Subcutaneous abdominal adipose tissue (tissue), 5 donors: ENCODE measurements at regions not wholly inside any gene's neighbourhood (a gene's known extent, or its start where the extent isn't known, plus 50 kb on each side); places are given as distances from the start of the nearest gene placed in this dataset.

Experiments used
- H3K27ac ChIP-seq: one replicate; pipeline ENCODE4 v1.7.0; 2013; ENCODE audit warnings: low read depth, mild to moderate bottlenecking, inconsistent platforms, low read length, moderate library complexity
- H3K27me3 ChIP-seq, 5 donors: one replicate each; pipeline ENCODE4 v1.7.0; 2013; ENCODE audit warnings: low read length in 5 of 5, inconsistent platforms in 1 of 5; ENCODE audit not compliant: control insufficient read depth in 5 of 5, insufficient read depth in 4 of 5
- H3K36me3 ChIP-seq, 5 donors: one replicate each; pipeline ENCODE4 v1.7.0; 2013; ENCODE audit warnings: low read length in 5 of 5; ENCODE audit not compliant: control insufficient read depth in 5 of 5, insufficient read depth in 5 of 5
- H3K4me1 ChIP-seq, 5 donors: one replicate each; pipeline ENCODE4 v1.7.0; 2013; ENCODE audit warnings: low read length in 5 of 5, mild to moderate bottlenecking in 3 of 5, moderate library complexity in 1 of 5; ENCODE audit not compliant: control insufficient read depth in 5 of 5, insufficient read depth in 5 of 5
- H3K4me3 ChIP-seq, 5 donors: one replicate each; pipeline ENCODE4 v1.7.0; 2013; ENCODE audit warnings: low read length in 5 of 5, low read depth in 1 of 5
- H3K9ac ChIP-seq, 5 donors: one replicate each; pipeline ENCODE4 v1.7.0; 2013; ENCODE audit warnings: low read length in 5 of 5, mild to moderate bottlenecking in 4 of 5, moderate library complexity in 3 of 5
- H3K9me3 ChIP-seq, 5 donors: one replicate each; pipeline ENCODE4 v1.7.0; 2013; ENCODE audit warnings: low read length in 5 of 5; ENCODE audit not compliant: control insufficient read depth in 5 of 5
- donor health status: healthy.
- donor health status: healthy.
- donor health status: healthy.
- donor health status: healthy.
- donor health status: healthy.

- H3K9ac ChIP-seq: no peak overlapping the region
- H3K4me1 ChIP-seq: no peaks in the 10 kb centered on the region
- H3K9me3 ChIP-seq: peaks cover 0 to 4% (median 0%) of the 10 kb centered on the region in 5 donors
- H3K4me3 ChIP-seq: no peak overlapping the region
- no peak overlapping the region for H3K27ac ChIP-seq
- peaks cover 0 to 5% (median 3%) of the 10 kb centered on the region in 5 donors for H3K27me3 ChIP-seq
- no peaks in the 10 kb centered on the region for H3K36me3 ChIP-seq
Observed at GRCh38 chrX:22351966-22352365, 79.3 kb downstream of the CBLL2 start.

GRCh38 chrX:22357621-22358020, 84.9 kb downstream of the CBLL2 start:
- Histone ChIP-seq H3K36me3 (no peaks in the 10 kb centered on the region), H3K4me3 (no peak overlapping the region), H3K27me3 (peaks cover 0 to 6% (median 0%) of the 10 kb centered on the region in 5 donors), H3K27ac (no peak overlapping the region), H3K9me3 (no peaks in the 10 kb centered on the region), H3K4me1 (no peaks in the 10 kb centered on the region), H3K9ac (no peak overlapping the region)

- Histone ChIP-seq H3K4me3 (no peak overlapping the region), H3K27ac (no peak overlapping the region), H3K4me1 (no peaks in the 10 kb centered on the region), H3K9me3 (no peaks in the 10 kb centered on the region), H3K36me3 (no peaks in the 10 kb centered on the region), H3K9ac (no peak overlapping the region), H3K27me3 (peaks cover 0 to 4% (median 0%) of the 10 kb centered on the region in 5 donors)
Observed at GRCh38 chrX:22360129-22360528, 87.4 kb downstream of the CBLL2 start.

DNA sequence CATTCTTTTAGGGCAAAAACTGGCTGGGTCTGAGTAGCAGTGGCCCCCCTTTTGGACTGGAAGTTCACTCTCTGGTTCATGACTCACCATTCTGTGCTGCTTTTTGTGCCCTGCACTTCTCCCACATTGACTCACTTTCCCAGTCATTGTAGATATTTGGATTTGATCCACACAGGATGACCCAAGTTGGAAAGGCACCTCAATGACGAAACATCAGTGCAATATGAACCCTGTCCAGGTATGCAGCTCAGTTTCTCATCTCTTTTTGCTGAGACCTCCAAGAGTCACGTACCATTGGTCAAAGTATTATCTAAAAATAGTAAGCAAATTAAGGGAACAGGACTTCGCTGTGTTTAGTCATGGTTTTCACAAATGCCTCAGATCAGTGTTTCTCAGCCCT, 92.7 kb downstream of the CBLL2 start:
- no peak overlapping the region for H3K4me3 ChIP-seq
- no peak overlapping the region for H3K9ac ChIP-seq
- no peak overlapping the region for H3K27ac ChIP-seq
- no peaks in the 10 kb centered on the region for H3K4me1 ChIP-seq
- H3K36me3 ChIP-seq: no peaks in the 10 kb centered on the region
- H3K27me3 ChIP-seq: peaks cover 0 to 3% (median 0%) of the 10 kb centered on the region in 5 donors
- H3K9me3 ChIP-seq: no peaks in the 10 kb centered on the region

DNA sequence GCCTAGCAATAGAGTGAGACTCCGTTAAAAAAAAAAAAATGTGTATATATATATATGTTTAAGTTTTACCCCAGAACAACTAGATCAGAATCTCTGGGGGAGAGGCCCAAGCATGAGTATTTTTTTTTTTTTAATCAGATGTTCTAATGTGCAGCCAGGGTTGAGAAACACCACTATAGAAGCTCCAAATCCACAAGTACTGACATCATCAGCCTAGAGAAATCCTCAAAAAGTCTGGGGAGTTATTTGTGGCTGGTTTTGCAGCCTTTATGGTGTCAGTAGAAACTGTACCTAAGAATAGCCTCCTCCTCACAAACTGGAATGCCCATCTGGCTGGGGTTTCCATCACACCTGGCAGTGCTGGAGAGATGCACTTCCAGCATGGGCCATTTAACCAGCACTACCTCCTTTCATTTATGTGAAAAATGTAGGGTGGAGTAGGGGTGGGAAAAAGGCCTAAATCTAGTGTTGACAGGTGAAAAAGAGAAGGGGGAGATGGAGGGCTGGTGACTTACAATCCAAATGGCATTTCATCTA, 93.5 kb downstream of the CBLL2 start:
- Histone ChIP-seq H3K27me3 (no peaks in the 10 kb centered on the region), H3K9me3 (no peaks in the 10 kb centered on the region), H3K4me1 (no peaks in the 10 kb centered on the region), H3K27ac (no peak overlapping the region), H3K9ac (no peak overlapping the region), H3K36me3 (no peaks in the 10 kb centered on the region), H3K4me3 (no peak overlapping the region)

DNA sequence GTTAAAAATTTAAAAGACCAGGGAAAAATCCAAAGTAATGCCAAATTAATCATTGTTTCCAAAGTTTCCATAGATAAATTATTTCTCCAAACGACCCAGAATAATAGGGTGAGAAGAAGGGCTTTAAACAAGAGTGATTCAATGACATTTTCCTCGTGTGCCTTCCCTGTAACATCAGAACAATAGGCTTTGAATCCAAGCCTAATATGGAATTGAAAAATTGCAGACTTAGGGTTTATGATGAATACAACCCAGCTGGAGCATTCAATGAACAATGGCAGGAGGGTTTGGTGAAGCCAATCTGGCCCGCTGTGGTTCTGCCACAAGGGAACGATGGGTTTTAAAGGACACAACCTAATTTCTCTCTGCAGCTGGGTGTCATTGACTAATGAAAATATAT, 94.2 kb downstream of the CBLL2 start:
- Histone ChIP-seq H3K4me1 (no peaks in the 10 kb centered on the region), H3K4me3 (no peak overlapping the region), H3K9me3 (no peaks in the 10 kb centered on the region), H3K9ac (no peak overlapping the region), H3K27ac (no peak overlapping the region), H3K27me3 (no peaks in the 10 kb centered on the region), H3K36me3 (no peaks in the 10 kb centered on the region)

GRCh38 chrX:22373094-22373493, 100.4 kb downstream of the CBLL2 start:
- Histone ChIP-seq H3K9ac (no peak overlapping the region), H3K27ac (no peak overlapping the region), H3K4me1 (no peaks in the 10 kb centered on the region)

DNA sequence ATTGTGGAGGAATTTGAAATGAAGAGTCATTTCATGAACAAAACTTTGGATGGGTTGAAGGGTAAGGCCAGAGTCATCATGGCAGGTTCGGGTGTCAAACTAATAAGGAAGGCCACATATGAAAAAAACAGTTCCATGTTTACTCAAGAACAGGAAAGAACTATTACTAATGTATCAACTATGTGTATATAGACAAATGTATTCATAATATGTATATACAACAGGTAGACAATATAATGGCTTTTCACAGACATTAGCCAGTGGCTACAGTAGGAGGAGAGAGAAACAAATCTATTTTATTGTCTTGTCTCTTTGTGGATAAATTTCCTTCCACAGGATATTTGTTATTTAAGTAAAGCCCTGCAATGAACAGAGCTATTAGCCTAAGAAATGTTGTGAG, 101.1 kb downstream of the CBLL2 start:
- Histone ChIP-seq H3K4me1 (no peaks in the 10 kb centered on the region), H3K27me3 (no peaks in the 10 kb centered on the region), H3K9me3 (no peaks in the 10 kb centered on the region), H3K4me3 (no peak overlapping the region), H3K27ac (no peak overlapping the region), H3K36me3 (no peaks in the 10 kb centered on the region), H3K9ac (no peak overlapping the region)

More at GRCh38 chrX:22373094-22373493, 100.4 kb downstream of the CBLL2 start:
- Histone ChIP-seq H3K4me3 (no peak overlapping the region), H3K27me3 (no peaks in the 10 kb centered on the region), H3K36me3 (no peaks in the 10 kb centered on the region), H3K9me3 (no peaks in the 10 kb centered on the region)

DNA sequence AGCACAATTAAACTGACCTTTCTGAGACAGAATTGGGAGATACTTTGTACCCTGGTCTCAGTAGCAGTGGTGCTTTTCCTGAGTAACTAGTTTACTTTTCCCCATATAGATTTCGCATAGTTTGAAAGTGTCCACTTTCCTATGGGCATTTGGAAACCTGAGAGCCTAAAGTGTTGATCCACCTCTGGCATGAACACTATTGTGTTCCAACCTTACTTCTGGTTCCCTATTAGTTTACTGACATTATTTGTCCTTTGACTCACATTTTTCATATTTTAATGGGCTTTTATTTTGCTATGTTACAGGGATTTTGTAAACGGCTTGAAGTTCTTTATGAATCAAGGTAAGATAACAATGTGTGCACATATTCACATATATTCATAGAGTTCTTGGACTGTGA, 103.7 kb downstream of the CBLL2 start:
- H3K4me3 ChIP-seq: no peak overlapping the region
- H3K9me3 ChIP-seq: peaks cover 1 to 5% (median 2%) of the 10 kb centered on the region in 5 donors
- no peak overlapping the region for H3K27ac ChIP-seq
- H3K4me1 ChIP-seq: no peaks in the 10 kb centered on the region
- no peaks in the 10 kb centered on the region for H3K27me3 ChIP-seq
- no peaks in the 10 kb centered on the region for H3K36me3 ChIP-seq
- no peak overlapping the region for H3K9ac ChIP-seq

DNA sequence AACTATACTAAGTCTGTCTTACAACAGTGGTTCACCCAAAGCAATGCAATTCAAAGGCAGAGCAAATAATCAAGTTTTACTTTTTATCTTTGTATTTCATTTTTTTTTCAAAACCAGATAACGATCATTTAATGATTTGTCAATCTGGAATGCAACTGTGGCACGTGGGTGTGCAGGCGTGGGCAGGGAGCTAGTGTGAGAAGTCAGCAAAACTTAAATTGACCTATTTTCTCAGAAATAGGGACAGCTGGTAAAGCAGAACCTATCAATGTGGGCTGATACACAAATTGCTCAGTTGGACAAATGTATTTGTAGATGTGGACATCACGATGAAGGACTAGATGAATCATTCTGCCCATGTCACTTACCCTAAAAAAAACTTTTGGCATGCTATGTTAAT, 105.6 kb downstream of the CBLL2 start:
- Histone ChIP-seq H3K27me3 (no peaks in the 10 kb centered on the region), H3K4me1 (no peaks in the 10 kb centered on the region), H3K4me3 (no peak overlapping the region), H3K9me3 (peaks cover 4 to 12% (median 5%) of the 10 kb centered on the region in 5 donors), H3K27ac (no peak overlapping the region), H3K9ac (no peak overlapping the region), H3K36me3 (no peaks in the 10 kb centered on the region)

DNA sequence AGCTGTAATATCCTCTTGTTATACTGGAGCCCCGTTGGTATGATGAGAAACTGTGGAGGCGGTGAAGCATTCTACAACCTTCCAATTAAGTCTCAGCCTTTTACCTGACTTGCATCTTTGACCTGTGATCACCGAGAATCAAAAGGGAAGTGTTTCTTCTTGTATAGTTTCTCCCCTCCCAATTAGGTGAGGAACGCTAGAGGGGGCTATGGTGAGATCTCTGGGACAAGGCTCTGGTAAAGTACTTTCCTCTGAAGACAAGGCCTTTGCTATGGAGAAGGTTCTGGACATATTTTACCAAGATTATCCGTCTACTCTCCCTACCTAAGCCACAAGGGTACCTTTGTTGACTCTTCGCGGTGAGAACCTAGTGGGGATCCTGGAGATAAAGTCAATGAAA, 111.3 kb downstream of the CBLL2 start:
- Histone ChIP-seq H3K36me3 (no peaks in the 10 kb centered on the region), H3K27me3 (no peaks in the 10 kb centered on the region), H3K9me3 (peaks cover 4 to 15% (median 5%) of the 10 kb centered on the region in 5 donors), H3K4me3 (no peak overlapping the region), H3K27ac (no peak overlapping the region), H3K9ac (no peak overlapping the region), H3K4me1 (no peaks in the 10 kb centered on the region)
